KMS-11 (cell line): ENCODE measurements at regions not wholly inside any gene's neighbourhood (a gene's known extent, or its start where the extent isn't known, plus 50 kb on each side); places are given as distances from the start of the nearest gene placed in this dataset.
A peak's percentile ranks its signal among the peaks of the same experiment; 100 is the strongest.

Experiments
- H2AFZ ChIP-seq: fragments of 200-600 bp; sonication (generic); 2 replicates; pipeline ENCODE4 v1.6.1; 2016; ENCODE audit warnings: antibody characterized with exemption, mixed run types, low read depth
- H3K27ac ChIP-seq: fragments of 200-600 bp; sonication (generic); 2 replicates; pipeline ENCODE4 v1.6.1; 2016; ENCODE audit warnings: mild to moderate bottlenecking, mixed run types
- H3K27me3 ChIP-seq: fragments of 200-600 bp; sonication (generic); 2 replicates; pipeline ENCODE4 v1.6.1; 2017; ENCODE audit warnings: mild to moderate bottlenecking, low read depth, mixed run types, moderate library complexity; ENCODE audit not compliant: insufficient read depth
- H3K36me3 ChIP-seq: fragments of 200-600 bp; sonication (generic); 2 replicates; pipeline ENCODE4 v1.6.1; 2017; ENCODE audit warnings: mild to moderate bottlenecking, mixed run types; ENCODE audit not compliant: insufficient read depth
- H3K4me1 ChIP-seq: fragments of 200-600 bp; sonication (generic); 2 replicates; pipeline ENCODE4 v1.6.1; 2016; ENCODE audit warnings: mild to moderate bottlenecking, low read depth, mixed run types; ENCODE audit not compliant: poor library complexity, severe bottlenecking
- H3K4me2 ChIP-seq: fragments of 200-600 bp; sonication (generic); 2 replicates; pipeline ENCODE4 v1.7.0; 2016; ENCODE audit warnings: mild to moderate bottlenecking, mixed run types
- H3K4me3 ChIP-seq: fragments of 200-600 bp; sonication (generic); IDR thresholded peaks from 2 replicates; pipeline ENCODE4 v1.6.1; 2017; ENCODE audit warnings: low read depth, low read length, mixed read lengths; ENCODE audit not compliant: insufficient read depth
- H3K79me2 ChIP-seq: fragments of 200-600 bp; sonication (generic); 2 replicates; pipeline ENCODE4 v1.6.1; 2016; ENCODE audit warnings: low read depth, mixed run types; ENCODE audit not compliant: insufficient read depth
- H3K9ac ChIP-seq: fragments of 200-600 bp; sonication (generic); 2 replicates; pipeline ENCODE4 v1.6.1; 2016; ENCODE audit warnings: mild to moderate bottlenecking, mixed run types
- H4K20me1 ChIP-seq: fragments of 200-600 bp; sonication (generic); 2 replicates; pipeline ENCODE4 v1.6.1; 2016; ENCODE audit warnings: mild to moderate bottlenecking, mixed run types; ENCODE audit not compliant: insufficient read depth
- TF ChIP-seq, protein P1 (sequence below): fragments of 200-600 bp; sonication (generic); conservative IDR thresholded peaks from 2 replicates; pipeline ENCODE4 v1.6.1; 2017; ENCODE audit warnings: low read depth, mild to moderate bottlenecking, antibody characterized with exemption, low read length, moderate library complexity, mixed read lengths

DNA sequence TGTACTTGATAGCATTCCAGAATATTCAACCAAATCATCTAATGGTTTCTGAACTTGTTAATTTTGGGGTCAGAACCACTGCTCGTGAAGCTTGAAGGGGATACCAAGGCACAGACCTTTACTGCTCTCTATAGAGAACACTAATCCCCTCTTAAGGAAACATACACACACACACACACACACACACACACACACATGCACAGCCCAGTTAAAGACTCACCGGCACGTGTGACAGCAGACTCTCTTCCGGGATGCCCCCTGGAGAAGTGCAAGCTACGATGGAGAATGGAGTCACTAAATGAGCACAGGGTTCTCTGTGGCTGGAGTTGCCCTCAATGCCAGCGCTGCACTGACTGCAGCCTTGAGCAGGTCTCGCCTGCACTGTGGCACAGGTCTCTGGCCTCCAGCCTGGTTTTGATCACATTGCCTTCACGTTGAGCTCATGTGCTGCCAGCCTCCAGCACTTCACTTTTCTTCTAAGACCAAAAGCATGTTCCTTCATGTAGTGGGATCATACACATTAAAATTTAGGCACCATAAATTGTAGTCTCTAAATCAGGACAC, 300.8 kb downstream of the POM121L12 start:
- Histone ChIP-seq H3K36me3 (no peaks in the 10 kb centered on the region), H4K20me1 (no peaks in the 10 kb centered on the region), H3K4me3 (no peak overlapping the region), H3K4me1 (no peaks in the 10 kb centered on the region), H2AFZ (no peak overlapping the region), H3K9ac (no peak overlapping the region), H3K79me2 (no peaks in the 10 kb centered on the region), H3K27ac (no peak overlapping the region), H3K4me2 (no peak overlapping the region), H3K27me3 (no peaks in the 10 kb centered on the region)
- TF ChIP-seq, protein P1, sequence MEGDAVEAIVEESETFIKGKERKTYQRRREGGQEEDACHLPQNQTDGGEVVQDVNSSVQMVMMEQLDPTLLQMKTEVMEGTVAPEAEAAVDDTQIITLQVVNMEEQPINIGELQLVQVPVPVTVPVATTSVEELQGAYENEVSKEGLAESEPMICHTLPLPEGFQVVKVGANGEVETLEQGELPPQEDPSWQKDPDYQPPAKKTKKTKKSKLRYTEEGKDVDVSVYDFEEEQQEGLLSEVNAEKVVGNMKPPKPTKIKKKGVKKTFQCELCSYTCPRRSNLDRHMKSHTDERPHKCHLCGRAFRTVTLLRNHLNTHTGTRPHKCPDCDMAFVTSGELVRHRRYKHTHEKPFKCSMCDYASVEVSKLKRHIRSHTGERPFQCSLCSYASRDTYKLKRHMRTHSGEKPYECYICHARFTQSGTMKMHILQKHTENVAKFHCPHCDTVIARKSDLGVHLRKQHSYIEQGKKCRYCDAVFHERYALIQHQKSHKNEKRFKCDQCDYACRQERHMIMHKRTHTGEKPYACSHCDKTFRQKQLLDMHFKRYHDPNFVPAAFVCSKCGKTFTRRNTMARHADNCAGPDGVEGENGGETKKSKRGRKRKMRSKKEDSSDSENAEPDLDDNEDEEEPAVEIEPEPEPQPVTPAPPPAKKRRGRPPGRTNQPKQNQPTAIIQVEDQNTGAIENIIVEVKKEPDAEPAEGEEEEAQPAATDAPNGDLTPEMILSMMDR, result no peak

DNA sequence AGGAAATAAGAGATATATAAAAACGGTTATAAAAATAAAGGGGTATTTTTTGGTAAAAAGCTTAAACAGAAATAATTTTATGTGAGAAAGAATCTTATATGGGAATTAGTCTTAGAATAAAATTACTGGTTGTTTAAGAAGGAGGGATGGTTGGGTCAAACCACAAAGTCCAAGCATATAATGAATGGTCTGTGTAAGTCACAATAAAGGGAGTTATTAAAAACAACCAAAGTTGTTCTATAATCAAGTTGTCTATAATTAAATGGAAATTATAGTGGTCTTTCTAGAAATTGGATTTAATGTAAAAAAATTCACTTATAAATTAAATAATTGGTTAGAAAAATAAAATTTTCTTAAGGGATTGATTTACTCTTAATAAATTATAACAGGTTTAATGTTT, 304.8 kb downstream of the POM121L12 start:
- H2AFZ ChIP-seq, result no peak overlapping the region
- H3K4me2 ChIP-seq, result no peak overlapping the region
- H3K36me3 ChIP-seq, result no peaks in the 10 kb centered on the region
- no peaks in the 10 kb centered on the region for H3K27me3 ChIP-seq
- no peak overlapping the region for H3K9ac ChIP-seq
- H3K79me2 ChIP-seq, result no peaks in the 10 kb centered on the region
- no peaks in the 10 kb centered on the region for H4K20me1 ChIP-seq
- TF ChIP-seq, protein P1, result no peak
- no peak overlapping the region for H3K4me3 ChIP-seq
- H3K27ac ChIP-seq, result no peak overlapping the region
- no peaks in the 10 kb centered on the region for H3K4me1 ChIP-seq

DNA sequence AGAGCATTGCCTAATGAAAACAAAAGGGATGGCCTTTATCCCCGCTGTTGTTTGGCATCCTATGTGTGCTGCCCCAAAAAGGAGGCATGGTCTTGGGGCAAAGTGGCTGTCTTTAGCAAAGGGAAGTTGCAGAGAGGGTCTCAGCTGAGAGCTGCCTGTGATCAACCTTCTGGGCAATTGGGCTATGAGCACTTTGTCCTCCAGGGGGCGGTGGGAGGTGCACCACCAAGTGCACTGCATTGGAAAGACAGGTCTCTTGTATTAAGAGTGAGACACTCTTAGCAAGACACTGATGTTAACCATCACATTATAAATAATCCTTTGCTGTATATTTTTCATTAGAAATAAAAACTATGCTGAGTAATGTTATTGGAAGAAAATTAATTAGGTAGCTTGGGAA, 314.8 kb downstream of the POM121L12 start:
- Histone ChIP-seq H3K4me3 (no peak overlapping the region), H2AFZ (no peak overlapping the region), H3K4me2 (no peak overlapping the region), H3K27me3 (no peaks in the 10 kb centered on the region), H3K36me3 (no peaks in the 10 kb centered on the region), H3K9ac (no peak overlapping the region), H3K79me2 (no peaks in the 10 kb centered on the region), H3K27ac (no peak overlapping the region), H4K20me1 (no peaks in the 10 kb centered on the region), H3K4me1 (no peaks in the 10 kb centered on the region)
- TF ChIP-seq, protein P1, result peak; percentile 83

DNA sequence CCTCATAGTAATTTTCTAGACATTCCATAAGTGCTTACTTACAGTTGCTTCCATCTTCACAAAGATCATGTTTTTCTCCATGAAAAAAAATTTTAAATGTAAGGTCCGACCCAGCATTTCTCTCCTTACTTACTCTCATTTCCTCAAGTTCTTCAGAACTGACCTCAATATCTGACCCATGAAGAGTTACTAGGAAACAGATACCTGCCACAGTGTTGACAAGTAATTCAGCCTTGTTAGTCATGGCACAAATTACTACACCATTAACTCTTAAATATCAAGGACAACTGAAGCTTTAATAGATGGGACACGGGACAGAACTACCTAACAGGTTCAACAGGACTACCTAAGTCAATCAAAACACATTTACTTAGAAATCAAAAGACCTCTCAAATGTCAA, 316.2 kb downstream of the POM121L12 start:
- H3K79me2 ChIP-seq, result no peaks in the 10 kb centered on the region
- H3K4me3 ChIP-seq, result no peak overlapping the region

More for the DNA sequence above, 316.2 kb downstream of the POM121L12 start:
- H2AFZ ChIP-seq, result no peak overlapping the region
- TF ChIP-seq, protein P1, result no peak
- H3K9ac ChIP-seq, result no peak overlapping the region
- H3K4me1 ChIP-seq, result no peaks in the 10 kb centered on the region
- H3K36me3 ChIP-seq, result no peaks in the 10 kb centered on the region
- no peaks in the 10 kb centered on the region for H3K27me3 ChIP-seq
- no peaks in the 10 kb centered on the region for H4K20me1 ChIP-seq
- no peak overlapping the region for H3K27ac ChIP-seq
- H3K4me2 ChIP-seq, result no peak overlapping the region
